Upper lobe of left lung (tissue), 4 donors: ENCODE measurements at regions not wholly inside any gene's neighbourhood (a gene's known extent, or its start where the extent isn't known, plus 50 kb on each side); places are given as distances from the start of the nearest gene placed in this dataset.

Source experiments
- POLR2A ChIP-seq, 4 donors: fragments of 450-650 bp; IDR thresholded peaks; one replicate each; pipeline ENCODE4 v1.5.1; 2016 to 2017; ENCODE audit warnings: antibody characterized with exemption in 4 of 4, mild to moderate bottlenecking in 2 of 4
- POLR2AphosphoS5 ChIP-seq, 2 donors: sonication (generic); formaldehyde crosslinking; IDR thresholded peaks; one replicate each; pipeline ENCODE4 v1.5.1; 2017; ENCODE audit warnings: antibody characterized with exemption in 2 of 2
- TF ChIP-seq, protein P1 (sequence below), 6 experiments: fragments of 450-650 bp in 4 of 6; fragments of 200-600 bp in 2 of 6; sonication (generic) in 2 of 6; IDR thresholded peaks; one replicate each; pipeline ENCODE4 v1.5.1; 2016 to 2019; ENCODE audit warnings: antibody characterized with exemption in 6 of 6

DNA sequence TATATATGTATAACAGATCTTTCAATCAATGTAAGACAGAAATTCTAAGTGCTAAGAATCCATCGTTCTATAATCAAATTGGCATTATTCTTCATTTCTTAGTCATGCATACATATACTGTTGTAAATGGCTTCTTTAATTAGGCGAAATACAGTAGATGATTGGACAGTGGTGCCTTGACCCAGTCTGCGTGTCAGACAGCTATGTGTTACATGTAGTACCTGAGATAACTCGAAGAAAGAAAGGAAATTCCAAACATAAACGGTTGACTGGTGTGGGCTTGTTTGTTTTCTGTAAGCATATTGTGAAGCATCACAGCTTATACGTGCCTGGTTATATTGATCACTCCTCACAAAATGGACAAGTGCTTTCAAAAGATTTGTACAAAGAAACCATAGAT, 210.5 kb downstream of the ETNK1 start:
- TF ChIP-seq, protein P1, sequence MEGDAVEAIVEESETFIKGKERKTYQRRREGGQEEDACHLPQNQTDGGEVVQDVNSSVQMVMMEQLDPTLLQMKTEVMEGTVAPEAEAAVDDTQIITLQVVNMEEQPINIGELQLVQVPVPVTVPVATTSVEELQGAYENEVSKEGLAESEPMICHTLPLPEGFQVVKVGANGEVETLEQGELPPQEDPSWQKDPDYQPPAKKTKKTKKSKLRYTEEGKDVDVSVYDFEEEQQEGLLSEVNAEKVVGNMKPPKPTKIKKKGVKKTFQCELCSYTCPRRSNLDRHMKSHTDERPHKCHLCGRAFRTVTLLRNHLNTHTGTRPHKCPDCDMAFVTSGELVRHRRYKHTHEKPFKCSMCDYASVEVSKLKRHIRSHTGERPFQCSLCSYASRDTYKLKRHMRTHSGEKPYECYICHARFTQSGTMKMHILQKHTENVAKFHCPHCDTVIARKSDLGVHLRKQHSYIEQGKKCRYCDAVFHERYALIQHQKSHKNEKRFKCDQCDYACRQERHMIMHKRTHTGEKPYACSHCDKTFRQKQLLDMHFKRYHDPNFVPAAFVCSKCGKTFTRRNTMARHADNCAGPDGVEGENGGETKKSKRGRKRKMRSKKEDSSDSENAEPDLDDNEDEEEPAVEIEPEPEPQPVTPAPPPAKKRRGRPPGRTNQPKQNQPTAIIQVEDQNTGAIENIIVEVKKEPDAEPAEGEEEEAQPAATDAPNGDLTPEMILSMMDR (IDR thresholded peaks at IDR 0.05), result no peak
- TF ChIP-seq POLR2A (IDR thresholded peaks at IDR 0.05) (no peak), POLR2AphosphoS5 (IDR thresholded peaks at IDR 0.05) (no peak)
